Amniotic stem cell (primary cell): ENCODE measurements at regions not wholly inside any gene's neighbourhood (a gene's known extent, or its start where the extent isn't known, plus 50 kb on each side); places are given as distances from the start of the nearest gene placed in this dataset.

Source experiments
- DNase-seq: peaks from one replicate; lab custom pipeline; 2025; lab: John Stamatoyannopoulos, UW

- no peak for DNase-seq
Observed at GRCh38 chr3:102113421-102114041, 264.2 kb downstream of the NFKBIZ start.

GRCh38 chr3:102114264-102114979, 265.1 kb downstream of the NFKBIZ start:
- no peak for DNase-seq

GRCh38 chr3:102122527-102122926, 273.2 kb downstream of the NFKBIZ start:
- no peak for DNase-seq

GRCh38 chr3:102123590-102124190, 274.4 kb downstream of the NFKBIZ start:
- DNase-seq: no peak

GRCh38 chr3:102124282-102124681, 275.0 kb downstream of the NFKBIZ start:
- DNase-seq: no peak

- DNase-seq: no peak
Observed at GRCh38 chr3:102124704-102125103, 275.4 kb downstream of the NFKBIZ start.

- no peak for DNase-seq
Observed at GRCh38 chr3:102125197-102125993, 276.1 kb downstream of the NFKBIZ start.

- no peak for DNase-seq
Observed at GRCh38 chr3:102125994-102126368, 276.7 kb downstream of the NFKBIZ start.

- DNase-seq: peak; percentile 34
Observed at GRCh38 chr3:102129760-102130608, 280.7 kb downstream of the NFKBIZ start.

GRCh38 chr3:102132370-102132769, 283.1 kb downstream of the NFKBIZ start:
- DNase-seq: no peak

GRCh38 chr3:102133376-102133775, 284.1 kb downstream of the NFKBIZ start:
- DNase-seq: no peak

GRCh38 chr3:102135316-102135715, 286.0 kb downstream of the NFKBIZ start:
- no peak for DNase-seq

GRCh38 chr3:102136183-102136582, 286.9 kb downstream of the NFKBIZ start:
- DNase-seq: no peak

- DNase-seq: no peak
Observed at GRCh38 chr3:102140116-102140515, 290.8 kb downstream of the NFKBIZ start.

- no peak for DNase-seq
Observed at GRCh38 chr3:102141096-102141927, 292.0 kb downstream of the NFKBIZ start.

- no peak for DNase-seq
Observed at GRCh38 chr3:102141928-102142239, 292.6 kb downstream of the NFKBIZ start.

GRCh38 chr3:102142379-102143060, 292.3 kb upstream of the ZPLD1 start:
- no peak for DNase-seq

GRCh38 chr3:102143536-102143935, 291.3 kb upstream of the ZPLD1 start:
- DNase-seq: no peak

GRCh38 chr3:102144063-102144462, 290.8 kb upstream of the ZPLD1 start:
- no peak for DNase-seq

GRCh38 chr3:102148598-102149337, 286.0 kb upstream of the ZPLD1 start:
- DNase-seq: no peak
